ENCODE measurements at regions not wholly inside any gene's neighbourhood (a gene's known extent, or its start where the extent isn't known, plus 50 kb on each side); places are given as distances from the start of the nearest gene placed in this dataset.

GRCh38 chr2:175815537-175815936, 186.5 kb downstream of the LNPK start:
- TF ChIP-seq CTCF (IDR thresholded peaks at IDR 0.05; ENCODE audit: low read depth, low read length, missing input control): no peak
- no peak for TF ChIP-seq YY1 (IDR thresholded peaks at IDR 0.05)
- TF ChIP-seq JUND (IDR thresholded peaks at IDR 0.05): no peak
- TF ChIP-seq, protein P1, sequence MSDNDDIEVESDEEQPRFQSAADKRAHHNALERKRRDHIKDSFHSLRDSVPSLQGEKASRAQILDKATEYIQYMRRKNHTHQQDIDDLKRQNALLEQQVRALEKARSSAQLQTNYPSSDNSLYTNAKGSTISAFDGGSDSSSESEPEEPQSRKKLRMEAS (IDR thresholded peaks at IDR 0.05): no peak
- no peak for TF ChIP-seq TAF1 (conservative IDR thresholded peaks at IDR 0.05)
- TF ChIP-seq RAD21 (IDR thresholded peaks at IDR 0.05): no peak
